NCI-H748 (cell line): ENCODE measurements at regions not wholly inside any gene's neighbourhood (a gene's known extent, or its start where the extent isn't known, plus 50 kb on each side); places are given as distances from the start of the nearest gene placed in this dataset.
A peak's percentile ranks its signal among the peaks of the same experiment; 100 is the strongest.

Experiments used
- DNase-seq: peaks from one replicate; lab custom pipeline; 2025; ENCODE audit not compliant: unreplicated experiment; lab: John Stamatoyannopoulos, UW

- DNase-seq: peak; percentile 80
These were observed 102.6 kb downstream of the PERP start for GRCh38 chr6:138004430-138005287.

GRCh38 chr6:138005846-138006245 is 101.4 kb downstream of the PERP start:
- DNase-seq: peak; percentile 81

GRCh38 chr6:138007014-138007472 is 100.2 kb downstream of the PERP start:
- DNase-seq: peak; percentile 79

GRCh38 chr6:138008791-138009190 is 98.4 kb downstream of the PERP start:
- DNase-seq: no peak

GRCh38 chr6:138011413-138011812 is 95.8 kb downstream of the PERP start:
- DNase-seq: no peak

- DNase-seq: peak; percentile 13
These were observed 94.5 kb downstream of the PERP start for GRCh38 chr6:138012682-138013081.

- DNase-seq: peak; percentile 86
These were observed 93.3 kb downstream of the PERP start for GRCh38 chr6:138013959-138014358.

GRCh38 chr6:138017166-138017757 is 90.0 kb downstream of the PERP start:
- peak; percentile 52 for DNase-seq

- DNase-seq: no peak
These were observed 88.9 kb downstream of the PERP start for GRCh38 chr6:138018297-138018696.

- DNase-seq: no peak
These were observed 81.7 kb downstream of the PERP start for GRCh38 chr6:138025528-138025978.

GRCh38 chr6:138026342-138026741 is 80.9 kb downstream of the PERP start:
- DNase-seq: no peak

- peak; percentile 53 for DNase-seq
These were observed 78.3 kb downstream of the PERP start for GRCh38 chr6:138028893-138029292.

GRCh38 chr6:138030872-138031271 is 76.3 kb downstream of the PERP start:
- DNase-seq: no peak

GRCh38 chr6:138031417-138031816 is 75.8 kb downstream of the PERP start:
- DNase-seq: no peak

- DNase-seq: no peak
These were observed 75.4 kb downstream of the PERP start for GRCh38 chr6:138031850-138032249.

GRCh38 chr6:138032571-138032970 is 74.6 kb downstream of the PERP start:
- no peak for DNase-seq

GRCh38 chr6:138034229-138034628 is 73.0 kb downstream of the PERP start:
- DNase-seq: no peak

GRCh38 chr6:138035070-138035469 is 72.1 kb downstream of the PERP start:
- DNase-seq: peak; percentile 89

- DNase-seq: peak; percentile 79
These were observed 71.1 kb downstream of the PERP start for GRCh38 chr6:138036111-138036510.

- DNase-seq: peak; percentile 22
These were observed 70.2 kb downstream of the PERP start for GRCh38 chr6:138037009-138037504.

GRCh38 chr6:138038142-138038870 is 68.9 kb downstream of the PERP start:
- peak; percentile 91 for DNase-seq
